Muscle of arm (tissue), 1 donor: ENCODE measurements at regions not wholly inside any gene's neighbourhood (a gene's known extent, or its start where the extent isn't known, plus 50 kb on each side); places are given as distances from the start of the nearest gene placed in this dataset.
"Not testable (repeated sequence)": the region's sequence is repeated elsewhere in the genome, so short reads cannot be mapped to it uniquely, and the experiment has no call there.

ENCODE experiments used
- DNase-seq: peaks from one replicate; pipeline ENCODE4 v3.0.0-alpha.2; 2013

DNA sequence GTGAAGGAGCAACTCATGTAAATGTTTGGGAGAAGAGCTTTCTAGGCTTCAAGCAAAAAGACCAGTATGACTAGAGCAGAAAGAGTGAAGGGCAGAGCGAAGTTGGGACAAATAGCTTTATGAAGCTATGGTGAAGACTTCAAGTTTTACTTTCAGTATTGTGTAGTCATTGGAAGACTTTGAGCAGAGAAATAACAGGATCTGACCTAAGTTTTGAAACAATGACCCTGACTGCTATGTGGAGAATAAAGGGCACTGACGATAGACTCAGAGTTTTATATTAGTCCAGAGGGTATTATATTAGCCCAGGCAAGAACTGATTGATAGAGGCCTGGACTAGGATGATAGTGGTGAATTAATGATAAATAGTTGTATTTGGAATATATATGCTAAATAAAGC is 187.3 kb downstream of the KTN1 start:
- DNase-seq: no peak

DNA sequence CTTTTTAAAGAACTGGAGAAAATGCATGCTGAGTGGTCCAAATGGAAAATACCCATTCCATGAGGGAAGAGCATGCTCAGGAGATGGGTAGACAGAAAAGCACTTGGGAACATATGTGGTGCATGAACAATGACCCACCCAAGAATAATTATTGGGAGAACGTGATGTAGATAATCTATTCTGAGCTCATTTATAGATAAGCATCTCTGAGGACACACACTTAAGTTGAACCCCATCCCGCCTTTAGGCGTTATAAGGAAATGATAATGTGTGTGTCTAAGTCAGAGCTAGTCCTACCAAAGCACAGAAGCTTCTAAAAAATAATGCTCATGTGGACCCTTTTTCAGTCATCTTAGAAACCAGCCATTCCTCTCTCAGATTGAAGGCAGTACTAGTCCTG is 189.9 kb downstream of the KTN1 start:
- DNase-seq: no peak

DNA sequence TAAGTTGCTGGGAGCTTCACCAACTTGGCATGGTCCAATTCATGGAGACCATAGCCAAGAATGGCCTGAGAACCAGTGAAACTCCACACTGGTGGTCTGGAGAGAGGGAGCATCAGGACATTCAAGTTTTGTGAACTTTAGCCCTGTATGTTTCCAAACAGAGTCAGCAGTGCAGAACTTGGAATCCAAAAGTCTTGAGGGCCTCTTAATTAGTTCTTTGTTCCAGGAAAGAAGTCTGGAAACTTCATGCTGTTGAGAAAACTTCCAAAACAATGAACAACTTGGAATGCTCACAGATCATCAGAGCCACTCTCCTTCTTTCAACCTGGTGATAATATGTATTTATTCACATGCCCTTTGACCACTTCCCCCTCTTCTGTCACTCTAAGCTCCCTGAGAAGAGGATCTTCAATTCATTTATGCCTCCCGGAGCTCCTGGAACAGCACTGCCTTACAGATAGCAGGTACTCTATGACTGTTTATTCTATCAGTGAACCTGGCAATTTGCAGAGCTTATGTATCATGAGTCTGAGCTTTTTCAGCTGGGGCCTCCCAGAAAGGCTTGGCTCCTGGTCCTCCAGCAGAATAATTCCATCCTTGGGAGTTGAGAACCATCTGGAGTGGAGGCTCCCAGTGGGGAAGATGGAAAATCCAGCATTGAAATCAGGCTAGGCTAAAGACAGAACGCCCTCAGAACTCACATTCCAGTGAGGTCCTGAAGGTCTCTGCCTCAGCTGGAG is 191.4 kb downstream of the KTN1 start:
- DNase-seq: peak; percentile 51

DNA sequence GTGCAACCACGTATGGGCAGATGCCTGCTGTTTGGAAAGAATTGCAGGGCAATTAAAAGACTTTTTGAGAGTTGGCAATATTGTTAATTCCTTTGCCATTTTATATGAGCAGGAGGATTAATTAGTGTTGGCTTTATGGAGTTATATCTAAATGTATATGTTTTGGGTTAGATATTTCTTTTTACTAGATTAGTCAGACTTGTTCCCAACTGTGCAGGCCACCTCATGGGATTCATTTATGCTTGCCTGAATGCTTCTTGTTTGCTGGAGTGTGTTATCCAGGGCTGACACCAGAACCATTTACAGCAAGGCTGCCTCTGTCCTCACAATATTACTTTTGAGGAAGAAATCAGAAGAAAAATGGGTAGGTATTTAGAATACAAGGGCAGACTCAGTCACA is 192.5 kb downstream of the KTN1 start:
- DNase-seq: no peak

DNA sequence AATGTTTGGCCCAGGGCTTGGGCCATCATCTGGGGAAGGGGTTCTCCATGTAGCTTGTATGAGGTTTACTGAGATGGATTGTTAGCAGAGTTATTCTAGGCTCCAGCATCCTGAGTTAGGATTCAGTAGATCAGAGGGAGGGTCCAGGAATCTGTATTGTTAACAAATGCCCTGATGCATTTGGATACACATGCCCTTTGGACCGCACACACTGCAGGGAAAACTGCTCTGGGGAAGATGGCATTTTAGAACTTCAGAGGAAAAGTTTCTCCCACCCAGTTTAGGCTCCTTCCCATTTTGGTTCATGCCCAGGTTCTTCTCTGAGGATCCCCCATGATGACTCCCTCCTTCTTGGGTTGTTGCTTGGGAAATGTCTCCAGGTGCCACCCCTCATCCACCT is 193.3 kb downstream of the KTN1 start:
- no peak for DNase-seq

DNA sequence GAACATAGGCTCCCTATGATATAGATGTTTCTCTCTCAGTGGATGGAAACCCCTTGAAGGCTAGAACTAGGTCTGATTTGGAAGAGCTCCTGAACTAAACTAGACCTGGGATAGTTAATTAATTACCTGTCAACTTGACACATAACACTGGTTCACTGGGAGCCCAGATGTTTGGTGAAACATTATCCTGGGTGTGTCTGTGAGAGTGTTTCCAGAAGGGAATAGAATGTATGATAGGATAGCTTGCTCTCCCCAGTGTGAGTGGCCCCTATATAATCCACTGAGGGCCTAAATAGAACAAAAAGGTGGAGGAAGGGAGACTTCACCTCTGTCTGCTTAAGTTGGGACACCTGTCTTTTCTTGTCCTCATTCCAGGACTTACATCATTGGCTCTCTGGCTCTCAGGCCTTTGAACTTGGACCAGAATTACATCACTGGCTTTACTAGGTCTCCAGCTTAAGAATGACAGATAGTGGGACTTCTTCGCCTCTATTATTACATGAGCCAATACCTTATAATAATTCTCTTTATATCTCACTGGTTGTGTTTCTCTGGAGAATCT is 194.1 kb downstream of the KTN1 start:
- no peak for DNase-seq

DNA sequence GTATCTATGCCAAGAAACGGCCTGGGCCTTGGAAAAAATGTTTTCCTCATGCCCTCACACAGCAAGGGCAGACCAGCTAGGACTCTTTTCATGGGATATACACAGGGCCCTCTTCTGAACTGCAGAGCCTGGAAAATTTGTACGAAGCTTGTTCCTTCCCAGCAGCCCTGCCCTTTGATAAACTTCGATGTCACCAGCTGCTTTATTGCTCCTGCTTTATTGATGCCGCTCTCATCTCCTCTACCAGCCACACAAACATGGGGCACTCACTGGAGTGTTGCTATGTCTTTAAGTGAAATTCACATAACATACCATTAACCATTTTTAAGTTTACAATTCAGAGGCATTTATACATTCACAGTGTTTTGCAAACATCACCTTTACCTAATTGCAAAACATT is 197.9 kb downstream of the KTN1 start:
- no peak for DNase-seq

DNA sequence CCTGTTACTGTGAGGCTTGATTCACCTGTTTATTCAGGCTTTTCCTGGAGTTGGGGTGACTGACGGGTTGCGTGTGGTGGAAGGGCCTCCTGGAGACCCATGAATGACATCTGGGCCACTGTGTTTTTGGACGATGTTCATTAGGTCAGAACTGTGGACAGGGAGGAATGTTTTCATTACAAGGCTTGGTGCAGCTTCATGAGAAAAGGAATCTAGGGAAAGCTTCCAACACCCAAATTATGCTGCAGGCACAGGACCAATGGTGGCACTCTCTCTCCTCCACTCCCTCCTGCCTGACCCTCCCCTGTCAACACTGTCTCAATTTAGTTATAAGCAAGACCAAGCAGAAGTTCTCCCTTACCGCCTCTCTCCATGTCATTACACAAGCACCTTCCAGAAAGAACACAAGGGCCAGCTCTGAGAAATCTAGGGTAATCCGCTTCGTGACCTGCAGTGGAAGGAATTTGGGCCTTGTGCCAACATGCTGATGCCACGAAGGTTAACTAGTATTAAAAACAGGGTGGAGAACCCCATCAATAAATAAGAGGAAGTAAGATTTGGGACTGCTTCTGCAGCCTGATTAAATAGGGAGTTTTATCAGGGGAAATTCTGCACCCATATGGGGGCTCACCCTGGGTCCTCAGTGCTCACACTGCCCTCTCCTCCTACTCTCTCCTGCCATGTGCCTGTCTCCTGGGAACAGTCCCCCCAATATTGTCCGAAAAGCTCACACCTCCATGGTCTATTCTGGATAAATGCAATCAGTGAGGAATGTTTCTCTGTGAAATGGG is 200.3 kb downstream of the KTN1 start:
- no peak for DNase-seq

DNA sequence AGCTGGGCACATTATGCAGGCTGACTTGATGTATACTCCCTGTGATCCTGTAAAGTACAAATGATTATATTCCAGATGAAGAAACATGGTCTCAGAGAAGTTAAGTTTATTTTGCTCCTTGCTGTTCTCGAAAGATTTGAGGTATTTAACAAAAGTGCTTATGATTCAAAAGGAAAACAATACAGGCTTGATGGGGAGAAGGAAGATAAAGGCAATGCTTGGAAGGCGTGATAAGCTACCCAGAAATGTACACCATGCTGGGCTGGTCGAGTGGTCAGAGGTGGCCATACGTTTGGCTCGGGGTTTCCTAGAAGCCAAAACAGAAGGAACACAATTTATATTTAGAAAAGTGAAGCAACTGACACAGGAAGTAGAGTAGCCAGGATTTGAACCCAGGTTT is 201.0 kb downstream of the KTN1 start:
- no peak for DNase-seq

DNA sequence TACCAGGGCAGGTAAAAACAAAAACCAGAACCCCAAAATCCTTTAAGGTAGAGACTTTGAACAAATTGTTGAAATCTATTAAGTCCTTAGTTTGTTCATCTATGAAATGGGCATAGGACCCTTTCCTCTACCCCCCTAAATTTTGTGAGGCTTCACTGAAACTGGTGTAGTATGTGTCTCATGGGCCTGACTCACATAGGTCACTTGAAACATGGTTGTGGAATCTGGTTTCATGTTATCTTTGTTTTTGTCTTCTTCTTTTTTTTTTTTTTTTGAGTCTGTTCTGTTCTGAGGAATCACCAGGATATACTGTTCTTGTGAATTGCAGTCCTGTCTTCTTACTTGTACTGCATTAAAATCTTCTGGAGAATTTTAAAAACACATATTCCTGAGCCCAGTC is 202.2 kb downstream of the KTN1 start:
- DNase-seq: no peak

DNA sequence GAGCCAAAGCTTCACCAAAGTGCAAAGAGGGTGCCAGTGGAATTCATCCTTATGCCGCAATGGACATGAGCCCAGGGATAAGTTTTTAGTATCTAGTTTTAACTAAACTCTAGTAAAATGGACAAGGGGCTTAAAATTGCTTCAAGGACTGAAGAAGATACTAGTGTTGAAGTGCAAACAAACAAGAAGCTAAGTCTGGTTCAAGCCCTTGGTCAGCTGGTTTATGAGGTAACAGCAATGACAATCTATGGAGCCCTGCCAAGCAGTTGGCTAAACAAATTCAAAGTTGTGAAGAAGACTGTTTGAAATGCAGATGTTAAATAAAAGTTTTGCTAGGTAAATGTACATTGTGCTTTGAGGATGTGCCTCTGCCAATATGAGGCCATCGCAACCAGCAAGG is 209.4 kb downstream of the KTN1 start:
- DNase-seq: no peak

DNA sequence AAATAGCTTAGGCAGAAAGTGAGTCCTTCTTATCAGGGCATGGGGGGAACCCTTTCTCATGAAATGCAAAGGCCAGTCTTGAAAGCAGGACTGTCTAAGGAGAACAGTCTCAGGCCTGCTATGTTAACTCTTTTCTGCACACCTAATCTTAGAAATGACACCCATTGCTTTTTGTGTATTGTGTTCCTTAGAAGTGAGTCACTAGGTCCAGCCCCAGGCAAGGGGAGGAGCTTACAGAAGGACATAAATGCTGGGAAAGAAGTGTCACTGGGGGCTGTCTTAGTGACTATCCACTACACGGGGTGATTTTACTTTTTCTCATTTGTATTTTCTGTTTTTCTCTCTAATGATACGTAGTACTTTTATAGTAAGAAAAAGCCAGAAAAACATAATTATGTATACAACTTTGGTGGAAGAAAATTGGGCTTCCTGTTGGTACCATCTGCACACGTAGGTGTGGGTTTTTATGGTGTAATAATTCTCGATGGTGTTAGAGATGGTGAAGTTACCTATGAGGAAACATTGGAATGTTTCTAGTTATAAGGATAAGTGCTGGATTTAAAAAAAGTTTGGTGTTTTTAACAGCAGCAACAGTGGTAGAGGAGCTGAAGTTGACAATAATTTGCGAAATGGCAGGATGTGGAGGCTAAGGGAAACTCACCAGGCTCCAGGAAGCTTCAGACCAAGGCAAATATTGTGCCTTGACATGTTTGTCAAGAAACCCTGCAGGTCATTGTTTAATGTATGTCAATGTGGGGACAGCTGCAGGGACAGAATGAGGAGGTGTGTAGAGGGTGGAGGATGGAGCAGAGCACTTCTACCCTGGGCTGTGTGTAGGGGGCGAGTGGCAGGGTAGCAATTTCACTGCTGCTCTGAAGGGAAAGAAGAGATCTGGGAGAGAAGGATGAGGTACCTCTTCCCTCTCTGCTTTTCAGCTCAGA is 214.9 kb downstream of the KTN1 start:
- no peak for DNase-seq

DNA sequence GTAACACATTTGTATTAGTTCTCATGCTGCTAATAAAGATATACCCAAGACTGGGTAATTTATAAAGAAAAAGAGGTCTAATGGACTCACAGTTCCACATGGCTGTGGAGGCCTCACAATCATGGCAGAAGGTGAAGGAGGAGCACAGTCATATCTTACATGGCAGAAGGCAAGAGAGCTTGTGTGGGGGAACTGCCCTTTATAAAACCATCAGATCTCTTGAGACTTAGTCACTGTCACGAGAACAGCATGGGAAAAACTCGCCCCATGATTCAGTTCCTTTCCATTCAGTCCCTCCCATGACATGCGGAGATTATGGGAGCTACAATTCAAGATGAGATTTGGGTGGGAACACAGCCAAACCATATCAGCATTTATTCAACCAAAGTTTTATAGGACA is 216.5 kb downstream of the KTN1 start:
- DNase-seq: not testable (repeated sequence)

DNA sequence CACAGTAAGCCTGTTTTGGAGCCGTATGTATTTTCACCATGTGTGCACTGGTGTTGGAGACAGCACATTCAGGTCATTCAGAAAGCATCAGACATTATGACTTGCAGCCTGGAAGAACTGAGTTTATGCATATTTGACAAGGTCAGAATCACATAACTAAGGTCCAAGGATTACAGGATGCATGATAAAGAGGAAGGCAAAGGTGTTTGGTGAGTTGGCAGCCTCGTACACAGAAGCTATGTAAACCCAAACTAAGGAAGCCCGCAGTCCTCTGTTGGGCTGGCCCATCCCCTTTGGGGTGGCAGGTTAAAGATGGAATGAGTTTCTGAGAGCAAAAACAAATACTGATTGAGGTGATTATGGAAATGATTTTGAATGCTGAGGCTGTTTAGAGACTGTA is 218.4 kb downstream of the KTN1 start:
- DNase-seq: no peak

DNA sequence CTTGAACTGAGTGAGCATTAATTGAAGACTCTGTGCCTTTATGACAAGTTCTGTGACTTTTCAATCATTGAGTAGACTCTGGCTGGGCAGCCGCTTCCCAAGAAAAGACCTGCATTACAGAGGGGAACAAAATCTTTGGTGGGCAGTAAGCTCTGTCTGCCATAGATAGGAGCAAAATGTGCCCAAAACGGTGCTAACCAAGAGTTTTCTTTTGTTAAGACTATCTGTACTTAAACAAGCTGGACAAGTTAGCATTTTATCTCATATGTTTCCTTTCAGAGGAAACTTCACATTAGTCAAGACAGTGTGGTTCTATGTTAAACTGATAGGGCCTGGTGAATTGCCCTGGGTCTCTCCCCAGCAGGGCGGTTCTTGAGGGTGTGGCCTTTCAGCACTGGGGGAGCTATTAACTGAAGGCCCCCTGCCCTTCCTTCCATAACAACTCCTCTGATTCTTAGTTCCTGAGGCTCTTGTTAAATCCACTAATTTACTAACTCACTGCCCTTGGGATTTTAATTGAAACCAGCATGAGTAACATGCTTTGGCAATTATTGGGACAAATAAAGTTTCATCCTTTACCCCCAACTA is 219.6 kb downstream of the KTN1 start:
- no peak for DNase-seq

DNA sequence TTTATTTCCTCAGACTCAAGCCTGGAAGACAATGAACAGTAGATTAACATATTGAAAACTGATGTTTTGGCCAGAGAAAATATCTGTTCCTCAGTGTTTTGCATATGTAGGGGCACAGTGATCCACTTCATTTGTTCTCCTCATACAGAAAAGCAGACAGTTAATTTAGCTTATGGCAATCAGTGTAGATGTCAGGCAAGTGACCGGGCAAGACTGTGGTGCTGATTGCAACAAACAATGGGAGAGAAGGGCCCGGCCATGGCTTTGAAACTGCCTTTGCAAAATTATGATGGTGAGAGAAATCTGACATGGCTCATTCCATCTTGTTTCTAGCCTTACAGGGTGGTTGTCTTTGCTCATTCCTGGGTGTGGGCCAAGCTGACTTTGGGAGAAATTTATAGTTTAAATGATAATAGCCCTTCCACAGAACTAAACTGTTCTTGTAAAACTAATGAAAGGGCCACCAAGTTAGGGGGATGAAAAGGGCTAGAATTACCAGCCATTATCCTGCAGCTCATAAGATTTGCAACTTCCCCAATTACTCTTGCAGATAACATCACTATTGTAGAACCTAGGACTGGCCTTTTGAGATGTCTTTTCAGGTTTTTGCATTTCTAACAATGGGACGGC is 220.3 kb downstream of the KTN1 start:
- no peak for DNase-seq

DNA sequence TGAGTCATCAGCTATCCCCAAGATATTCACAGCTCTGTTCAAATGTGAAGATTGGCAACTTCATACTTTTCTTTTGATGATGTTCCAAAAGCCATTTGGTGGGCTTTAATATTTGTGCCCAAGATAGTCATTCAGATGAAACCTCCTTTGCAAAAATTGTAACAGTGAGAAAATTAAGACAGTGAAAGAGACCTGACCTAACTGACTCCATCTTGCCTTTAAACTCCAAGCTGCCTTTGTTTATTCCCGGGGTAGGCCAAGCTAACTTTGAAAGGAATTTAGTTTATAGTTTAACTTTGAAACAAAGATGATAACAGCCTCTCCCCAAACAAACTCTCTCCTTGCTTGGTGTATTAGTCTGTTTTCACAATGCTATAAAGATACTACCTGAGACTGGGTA is 221.1 kb downstream of the KTN1 start:
- no peak for DNase-seq

DNA sequence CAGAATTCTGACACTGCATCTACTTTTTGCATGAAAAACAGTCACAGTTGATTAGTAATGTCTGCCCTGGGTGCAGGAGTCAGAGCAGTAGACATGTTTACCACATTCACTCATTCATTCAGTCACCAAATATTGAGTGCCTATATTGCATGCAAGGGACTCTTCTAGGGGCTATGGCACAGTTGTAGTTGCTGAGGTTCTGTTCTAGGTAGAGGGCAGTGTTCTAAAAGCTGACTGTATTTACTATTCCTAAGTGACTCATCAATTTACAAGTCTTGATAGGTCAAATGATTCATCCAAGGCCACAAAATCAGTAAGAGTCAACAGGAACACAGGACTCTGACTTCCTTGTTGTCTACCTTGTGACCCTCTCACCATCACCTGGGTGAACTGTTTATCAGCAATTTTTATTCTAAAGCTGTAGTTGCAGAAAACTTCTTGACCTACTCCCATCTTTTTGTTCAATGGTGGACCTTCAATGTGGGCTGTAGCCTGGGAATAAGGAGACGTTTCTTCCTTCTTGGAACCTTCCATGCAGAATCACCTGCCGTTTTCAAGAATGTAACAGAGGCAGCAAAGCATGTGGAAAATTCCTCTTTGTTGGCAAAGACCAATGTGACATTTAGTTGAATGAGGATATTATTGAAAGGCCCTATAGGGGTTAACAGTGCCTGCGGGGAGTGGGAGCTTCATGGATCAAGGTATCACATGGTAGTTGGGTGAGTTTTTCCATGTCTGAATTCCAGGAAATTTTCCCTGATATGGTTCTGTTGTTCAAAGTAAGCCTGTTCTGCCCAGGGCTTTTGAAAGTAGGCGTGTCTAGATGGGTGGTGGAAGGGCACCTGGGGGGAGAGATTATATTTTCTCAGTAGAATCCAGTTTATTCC is 223.2 kb downstream of the KTN1 start:
- no peak for DNase-seq

DNA sequence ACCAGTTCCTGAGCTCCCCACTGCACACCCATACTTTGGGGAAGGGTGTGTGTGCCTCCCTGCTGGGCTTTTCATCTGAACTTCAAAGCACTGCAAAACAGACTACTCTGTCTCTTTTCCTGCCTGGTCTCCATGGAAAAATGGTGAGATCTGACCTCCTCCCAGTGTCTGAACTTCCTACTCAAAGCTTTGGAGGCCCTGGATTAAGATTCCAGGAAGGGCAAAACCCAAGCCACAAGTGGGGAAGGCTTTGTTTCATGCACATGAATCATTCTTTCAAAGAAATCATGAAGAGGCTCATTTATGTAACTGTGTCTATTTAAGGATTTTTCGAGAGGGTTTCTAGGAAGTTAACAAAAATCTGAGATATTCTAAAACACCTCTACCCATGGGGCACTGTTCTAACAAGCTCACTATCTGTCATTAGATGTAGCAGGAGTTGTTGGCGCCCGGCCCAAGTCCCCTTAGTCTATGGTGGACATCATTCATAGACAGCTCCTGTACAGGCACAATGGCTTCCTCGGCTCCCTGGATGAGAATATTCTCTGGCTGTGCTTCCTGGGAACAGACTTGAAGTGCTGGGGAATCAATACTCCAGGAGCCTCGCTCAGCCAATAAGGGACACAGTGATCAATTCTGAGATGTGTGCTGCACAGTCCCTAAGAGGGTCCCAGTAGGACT is 224.0 kb downstream of the KTN1 start:
- DNase-seq: no peak

DNA sequence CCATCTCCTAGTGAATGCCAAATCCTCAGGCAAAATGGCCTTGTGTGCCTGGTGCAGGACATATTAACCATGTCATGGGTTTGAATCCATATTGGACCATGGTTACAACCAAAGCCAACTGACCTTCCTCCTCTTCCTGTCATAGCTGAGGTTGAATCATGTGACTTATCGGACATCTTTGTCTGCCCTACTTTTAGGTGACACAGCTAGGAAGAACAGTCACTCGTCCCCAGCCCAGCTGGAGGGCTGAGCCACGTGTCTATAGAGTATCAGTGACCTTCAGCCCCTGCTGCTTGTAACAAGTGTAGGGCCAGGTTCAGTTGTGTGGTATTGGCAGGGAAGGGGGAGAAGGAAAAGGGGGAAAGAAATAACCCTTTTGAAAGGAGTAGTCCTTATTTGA is 225.2 kb downstream of the KTN1 start:
- no peak for DNase-seq
